ENCODE measurements at regions not wholly inside any gene's neighbourhood (a gene's known extent, or its start where the extent isn't known, plus 50 kb on each side); places are given as distances from the start of the nearest gene placed in this dataset.

- no peak for TF ChIP-seq POLR2A (IDR thresholded peaks at IDR 0.05)
- TF ChIP-seq, protein P1, sequence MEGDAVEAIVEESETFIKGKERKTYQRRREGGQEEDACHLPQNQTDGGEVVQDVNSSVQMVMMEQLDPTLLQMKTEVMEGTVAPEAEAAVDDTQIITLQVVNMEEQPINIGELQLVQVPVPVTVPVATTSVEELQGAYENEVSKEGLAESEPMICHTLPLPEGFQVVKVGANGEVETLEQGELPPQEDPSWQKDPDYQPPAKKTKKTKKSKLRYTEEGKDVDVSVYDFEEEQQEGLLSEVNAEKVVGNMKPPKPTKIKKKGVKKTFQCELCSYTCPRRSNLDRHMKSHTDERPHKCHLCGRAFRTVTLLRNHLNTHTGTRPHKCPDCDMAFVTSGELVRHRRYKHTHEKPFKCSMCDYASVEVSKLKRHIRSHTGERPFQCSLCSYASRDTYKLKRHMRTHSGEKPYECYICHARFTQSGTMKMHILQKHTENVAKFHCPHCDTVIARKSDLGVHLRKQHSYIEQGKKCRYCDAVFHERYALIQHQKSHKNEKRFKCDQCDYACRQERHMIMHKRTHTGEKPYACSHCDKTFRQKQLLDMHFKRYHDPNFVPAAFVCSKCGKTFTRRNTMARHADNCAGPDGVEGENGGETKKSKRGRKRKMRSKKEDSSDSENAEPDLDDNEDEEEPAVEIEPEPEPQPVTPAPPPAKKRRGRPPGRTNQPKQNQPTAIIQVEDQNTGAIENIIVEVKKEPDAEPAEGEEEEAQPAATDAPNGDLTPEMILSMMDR (IDR thresholded peaks at IDR 0.05): no peak
- no peak for TF ChIP-seq POLR2AphosphoS5 (IDR thresholded peaks at IDR 0.05)
These were observed 536.6 kb downstream of the DTWD2 start for GRCh38 chr5:118451697-118452247.
